GM12865 (cell line): ENCODE measurements at regions not wholly inside any gene's neighbourhood (a gene's known extent, or its start where the extent isn't known, plus 50 kb on each side); places are given as distances from the start of the nearest gene placed in this dataset.

Source experiments
- DNase-seq: peaks from one replicate; pipeline ENCODE4 v3.0.0; 2010; ENCODE audit warnings: low read depth
- H3K4me3 ChIP-seq: 2 replicates; pipeline ENCODE4 v1.5.1; 2011; ENCODE audit warnings: mild to moderate bottlenecking, low read depth, low read length, control low read depth
- TF ChIP-seq, protein P1 (sequence below): IDR thresholded peaks from 2 replicates; pipeline ENCODE4 v1.5.1; 2011; ENCODE audit warnings: low read length, control low read depth, low read depth, inconsistent platforms; ENCODE audit not compliant: insufficient read depth; ENCODE audit errors: missing control alignments

GRCh38 chr12:15033029-15033428 is 60.2 kb downstream of the PDE6H start:
- TF ChIP-seq, protein P1, sequence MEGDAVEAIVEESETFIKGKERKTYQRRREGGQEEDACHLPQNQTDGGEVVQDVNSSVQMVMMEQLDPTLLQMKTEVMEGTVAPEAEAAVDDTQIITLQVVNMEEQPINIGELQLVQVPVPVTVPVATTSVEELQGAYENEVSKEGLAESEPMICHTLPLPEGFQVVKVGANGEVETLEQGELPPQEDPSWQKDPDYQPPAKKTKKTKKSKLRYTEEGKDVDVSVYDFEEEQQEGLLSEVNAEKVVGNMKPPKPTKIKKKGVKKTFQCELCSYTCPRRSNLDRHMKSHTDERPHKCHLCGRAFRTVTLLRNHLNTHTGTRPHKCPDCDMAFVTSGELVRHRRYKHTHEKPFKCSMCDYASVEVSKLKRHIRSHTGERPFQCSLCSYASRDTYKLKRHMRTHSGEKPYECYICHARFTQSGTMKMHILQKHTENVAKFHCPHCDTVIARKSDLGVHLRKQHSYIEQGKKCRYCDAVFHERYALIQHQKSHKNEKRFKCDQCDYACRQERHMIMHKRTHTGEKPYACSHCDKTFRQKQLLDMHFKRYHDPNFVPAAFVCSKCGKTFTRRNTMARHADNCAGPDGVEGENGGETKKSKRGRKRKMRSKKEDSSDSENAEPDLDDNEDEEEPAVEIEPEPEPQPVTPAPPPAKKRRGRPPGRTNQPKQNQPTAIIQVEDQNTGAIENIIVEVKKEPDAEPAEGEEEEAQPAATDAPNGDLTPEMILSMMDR: no peak
- DNase-seq: no peak
- no peak overlapping the region for H3K4me3 ChIP-seq

GRCh38 chr12:15033641-15034040 is 60.8 kb downstream of the PDE6H start:
- no peak overlapping the region for H3K4me3 ChIP-seq
- TF ChIP-seq, protein P1: no peak
- no peak for DNase-seq

- TF ChIP-seq, protein P1: no peak
- peak; percentile 9 for DNase-seq
Measured at GRCh38 chr12:15035185-15035584, 62.3 kb downstream of the PDE6H start.

GRCh38 chr12:15037091-15037687 is 64.3 kb downstream of the PDE6H start:
- DNase-seq: no peak
- no peak overlapping the region for H3K4me3 ChIP-seq
- TF ChIP-seq, protein P1: no peak

More at GRCh38 chr12:15035185-15035584, 62.3 kb downstream of the PDE6H start:
- H3K4me3 ChIP-seq: no peak overlapping the region

GRCh38 chr12:15038137-15038536 is 65.3 kb downstream of the PDE6H start:
- no peak for DNase-seq
- TF ChIP-seq, protein P1: no peak
- H3K4me3 ChIP-seq: no peak overlapping the region

- no peak for DNase-seq
- no peak overlapping the region for H3K4me3 ChIP-seq
- TF ChIP-seq, protein P1: no peak
Measured at GRCh38 chr12:15044471-15044870, 71.6 kb downstream of the PDE6H start.

- TF ChIP-seq, protein P1: no peak
- no peak overlapping the region for H3K4me3 ChIP-seq
- no peak for DNase-seq
Measured at GRCh38 chr12:15045451-15045850, 72.6 kb downstream of the PDE6H start.
